ENCODE measurements at regions not wholly inside any gene's neighbourhood (a gene's known extent, or its start where the extent isn't known, plus 50 kb on each side); places are given as distances from the start of the nearest gene placed in this dataset.

DNA sequence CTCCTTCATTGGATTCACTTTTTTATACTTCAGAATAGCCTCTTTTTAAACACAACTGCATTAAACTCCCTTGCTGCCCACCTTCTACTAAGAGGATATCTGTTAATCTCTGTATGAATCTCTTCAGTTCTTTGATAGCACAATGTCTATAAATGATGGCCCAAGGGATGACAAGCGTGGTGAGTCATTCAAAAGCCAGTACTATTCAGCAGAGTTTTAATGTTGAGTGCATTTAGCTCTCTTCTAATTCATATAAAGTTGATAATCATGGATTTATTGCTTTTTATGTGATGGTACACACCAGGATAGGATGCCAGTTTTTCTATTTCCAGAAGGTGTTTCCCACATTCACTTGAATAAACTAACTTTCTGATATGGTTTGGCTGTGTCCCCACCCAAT lies 57.4 kb upstream of the HECTD2 start:
- no peaks in the 10 kb centered on the region for H3K4me1 Mint-ChIP-seq

GRCh38 chr10:91354166-91355075 lies 55.7 kb upstream of the HECTD2 start:
- H3K27ac Mint-ChIP-seq: no peak overlapping the region
- ATAC-seq (ENCODE audit: low read depth): no peak

More for the DNA sequence above, 57.4 kb upstream of the HECTD2 start:
- TF ChIP-seq CTCF (IDR thresholded peaks at IDR 0.05): no peak
- intact Hi-C loops (cut with micrococcal nuclease): no loop called here
- no peak overlapping the region for H3K27ac Mint-ChIP-seq
- no peaks in the 10 kb centered on the region for H3K36me3 Mint-ChIP-seq (ENCODE audit: low read depth)
- DNase-seq (no peak), ATAC-seq (ENCODE audit: low read depth) (no peak)
- ChIA-PET POLR2A (no interaction called here), CTCF (no interaction called here)
- peaks cover 22% of the 10 kb centered on the region for H3K27me3 Mint-ChIP-seq
- H3K4me3 Mint-ChIP-seq: no peak overlapping the region
- peaks cover 2% of the 10 kb centered on the region for H3K9me3 Mint-ChIP-seq

DNA sequence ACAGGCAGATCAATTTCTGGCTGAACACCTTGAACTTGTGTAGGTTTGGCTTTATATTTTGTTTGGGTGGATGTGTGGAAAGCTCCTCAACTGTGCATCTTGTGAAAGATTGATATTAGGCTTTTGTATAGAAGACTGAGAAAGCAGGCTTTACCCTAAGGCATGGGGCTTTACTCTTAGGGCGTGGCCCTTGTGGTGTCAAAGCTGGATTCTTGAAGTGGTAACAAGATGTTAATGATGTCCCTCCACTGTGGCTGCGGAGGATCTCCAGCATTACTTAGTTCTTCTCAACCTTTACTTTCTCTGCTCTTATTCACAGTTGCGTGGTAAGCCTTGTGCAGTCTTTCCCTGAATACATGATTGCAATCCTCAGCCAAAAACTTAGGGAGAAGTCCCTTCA lies 54.1 kb upstream of the HECTD2 start:
- ATAC-seq (ENCODE audit: low read depth): no peak
- POLR2A ChIA-PET: no interaction called here
- H3K4me1 Mint-ChIP-seq: no peaks in the 10 kb centered on the region
- H3K9me3 Mint-ChIP-seq: peaks cover 2% of the 10 kb centered on the region
- no peak overlapping the region for H3K27ac Mint-ChIP-seq
- no peak for TF ChIP-seq CTCF (IDR thresholded peaks at IDR 0.05)
- H3K27me3 Mint-ChIP-seq: peaks cover 26% of the 10 kb centered on the region
- CTCF ChIA-PET: no interaction called here
- no peaks in the 10 kb centered on the region for H3K36me3 Mint-ChIP-seq (ENCODE audit: low read depth)
- DNase-seq: no peak
- intact Hi-C loops (cut with micrococcal nuclease): no loop called here
- no peak overlapping the region for H3K4me3 Mint-ChIP-seq

More at GRCh38 chr10:91354166-91355075, 55.7 kb upstream of the HECTD2 start:
- ChIA-PET CTCF (no interaction called here), POLR2A (no interaction called here)
- TF ChIP-seq CTCF (IDR thresholded peaks at IDR 0.05): no peak
- H3K4me3 Mint-ChIP-seq: no peak overlapping the region
- peaks cover 2% of the 10 kb centered on the region for H3K9me3 Mint-ChIP-seq
- no peaks in the 10 kb centered on the region for H3K4me1 Mint-ChIP-seq
- H3K36me3 Mint-ChIP-seq (ENCODE audit: low read depth): no peaks in the 10 kb centered on the region
- intact Hi-C loops (cut with micrococcal nuclease): no loop called here
- DNase-seq: no peak
- H3K27me3 Mint-ChIP-seq: peaks cover 25% of the 10 kb centered on the region

- Mint-ChIP-seq H3K36me3 (ENCODE audit: low read depth) (no peaks in the 10 kb centered on the region), H3K9me3 (peaks cover 7% of the 10 kb centered on the region), H3K27me3 (peaks cover 40% of the 10 kb centered on the region), H3K4me1 (no peaks in the 10 kb centered on the region), H3K27ac (no peak overlapping the region), H3K4me3 (no peak overlapping the region)
- no peak for DNase-seq
- ChIA-PET POLR2A (no interaction called here), CTCF (no interaction called here)
- ATAC-seq (ENCODE audit: low read depth): no peak
- intact Hi-C loops (cut with micrococcal nuclease): no loop called here
- no peak for TF ChIP-seq CTCF (IDR thresholded peaks at IDR 0.05)
Measured at GRCh38 chr10:91357497-91357896, 52.6 kb upstream of the HECTD2 start.

Data from activated B cell treated with CpG ODN at 0.5 μM for 24 hours (primary cell).